ENCODE measurements at regions not wholly inside any gene's neighbourhood (a gene's known extent, or its start where the extent isn't known, plus 50 kb on each side); places are given as distances from the start of the nearest gene placed in this dataset.
A peak's percentile ranks its signal among the peaks of the same experiment; 100 is the strongest.

- no peak for DNase-seq
Measured at GRCh38 chr9:23194281-23194680, 631.8 kb downstream of the ELAVL2 start.

DNA sequence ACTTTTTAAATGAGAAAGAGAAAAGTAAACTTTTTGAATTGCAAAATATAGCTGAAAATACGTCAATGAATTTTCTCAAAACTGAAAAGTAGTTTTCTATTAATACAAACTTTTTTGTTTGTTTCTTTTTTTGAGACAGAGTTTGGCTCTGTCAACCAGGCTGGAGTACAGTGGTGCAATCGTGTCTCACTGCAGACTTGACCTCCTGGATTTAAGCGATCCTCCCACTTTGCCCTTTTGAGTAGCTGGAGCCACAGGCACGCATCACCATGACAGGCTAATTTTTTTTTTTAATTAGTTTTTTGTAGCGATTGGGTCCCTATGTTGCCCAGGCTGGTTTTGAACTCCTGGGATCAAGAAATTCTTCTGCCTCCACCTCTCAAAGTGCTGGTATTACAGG lies 610.4 kb downstream of the ELAVL2 start:
- no peak for DNase-seq

DNA sequence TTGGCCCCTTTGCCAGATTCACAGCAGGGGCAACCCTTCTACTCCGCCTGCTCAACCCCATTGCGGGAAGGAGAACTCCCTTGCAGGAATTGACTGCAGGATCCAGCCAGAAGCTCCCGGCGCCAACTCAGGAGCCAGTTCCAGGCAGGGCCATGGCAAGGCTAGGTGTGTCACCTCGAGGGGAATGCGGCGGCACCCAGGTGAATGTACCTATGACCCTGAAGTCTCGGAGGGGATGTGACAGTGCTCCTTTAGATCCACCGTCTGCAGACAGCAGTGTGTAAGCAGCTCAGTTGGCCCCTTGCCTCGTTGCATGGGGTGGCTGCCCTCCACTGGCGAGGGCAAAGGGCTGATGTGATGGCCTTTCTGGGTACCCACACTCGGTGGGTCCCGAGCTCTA lies 606.6 kb downstream of the ELAVL2 start:
- DNase-seq: no peak

DNA sequence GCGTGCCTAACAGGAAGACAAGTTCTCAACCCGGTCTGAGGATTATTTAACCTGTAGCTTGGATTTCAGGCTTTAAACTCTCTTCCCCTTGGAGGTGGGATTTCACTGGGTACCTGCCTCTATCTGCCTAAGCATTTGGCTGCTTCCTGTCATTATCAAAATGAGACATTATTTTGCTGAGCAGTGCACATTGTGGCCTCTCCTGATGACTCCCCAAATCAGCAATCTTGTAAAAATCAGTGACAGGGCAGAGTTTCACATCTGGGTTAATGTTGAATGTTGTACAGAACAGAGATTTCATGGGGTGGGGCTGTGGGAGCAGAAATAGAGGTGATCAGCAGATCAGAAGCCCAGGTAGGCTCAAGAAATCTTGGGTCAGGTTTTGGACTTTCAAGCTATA lies 605.9 kb downstream of the ELAVL2 start:
- no peak for DNase-seq

DNA sequence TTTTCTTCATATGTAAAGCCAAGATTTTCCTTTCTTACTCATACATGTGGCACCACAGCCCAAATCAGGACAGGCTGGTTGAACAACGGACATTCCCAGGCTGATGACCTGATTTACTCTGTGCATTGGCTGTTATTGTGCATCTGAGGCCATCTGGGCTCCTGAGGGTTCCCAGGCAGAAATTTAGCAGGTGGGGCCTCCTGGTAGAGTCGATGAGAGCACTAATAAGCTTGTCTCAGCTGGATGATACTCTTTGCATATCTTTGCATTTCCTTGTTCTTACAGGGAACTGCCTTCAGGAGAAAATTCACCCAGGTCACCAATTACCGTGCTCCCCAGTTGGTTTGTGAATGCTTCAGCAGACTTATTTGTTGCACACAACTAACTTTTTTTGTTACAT lies 605.1 kb downstream of the ELAVL2 start:
- DNase-seq: no peak

DNA sequence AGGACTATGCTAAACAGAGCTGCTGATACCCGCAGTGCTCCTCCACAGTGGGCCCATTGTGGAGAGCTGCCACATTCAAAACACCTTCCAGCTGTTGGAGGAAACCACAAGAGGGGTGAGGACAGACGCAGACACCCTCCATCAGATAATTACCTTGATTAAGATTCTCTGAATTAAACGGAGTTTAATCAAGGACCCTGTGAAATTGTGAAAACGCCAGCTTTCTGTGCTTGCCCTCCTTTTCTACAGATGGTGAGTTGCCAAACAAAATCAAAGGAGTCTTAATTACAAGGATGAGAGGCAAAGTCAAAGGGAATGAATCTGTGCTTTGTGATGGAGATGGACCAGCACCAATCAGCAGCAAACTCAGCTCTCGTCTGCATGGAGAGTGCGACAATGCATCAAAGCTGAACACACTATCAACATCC lies 596.1 kb downstream of the ELAVL2 start:
- no peak for DNase-seq

DNA sequence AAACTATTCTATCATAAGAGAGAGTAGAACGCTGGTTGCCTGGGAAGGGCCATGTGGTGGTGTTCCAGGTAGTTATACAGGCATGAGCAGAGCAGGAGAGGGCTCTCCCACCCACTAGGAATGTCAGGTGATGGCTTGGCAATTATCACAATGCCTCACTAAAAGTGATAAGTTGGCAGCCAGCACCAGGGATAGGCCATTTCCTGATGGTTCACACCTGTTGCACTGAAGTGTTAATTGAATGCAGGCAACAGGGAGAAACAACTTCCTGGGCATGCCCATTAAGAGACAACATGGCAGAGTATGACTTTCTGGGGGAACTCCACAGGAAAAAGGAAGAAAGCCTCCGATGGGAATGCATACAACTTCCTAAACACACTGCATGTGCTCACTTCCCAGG lies 593.2 kb downstream of the ELAVL2 start:
- DNase-seq: no peak

DNA sequence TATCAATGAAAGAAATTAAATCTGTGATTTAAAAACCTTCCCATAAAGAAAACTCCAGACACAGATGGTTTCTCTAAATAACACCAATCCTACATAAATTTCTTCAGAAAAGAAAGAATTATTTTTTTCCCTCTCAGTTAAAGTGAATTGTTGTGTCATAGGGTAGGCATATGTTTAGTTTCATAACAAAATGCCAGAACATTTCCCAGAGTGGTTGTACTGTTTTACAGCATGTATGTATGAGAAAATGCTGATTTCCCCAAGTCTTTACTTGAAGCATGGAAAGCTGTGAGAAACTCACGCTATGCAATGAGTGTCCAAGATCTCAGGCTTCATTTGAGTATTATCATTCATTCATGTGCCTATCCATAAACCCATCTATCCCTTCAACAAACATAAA lies 582.5 kb downstream of the ELAVL2 start:
- no peak for DNase-seq

DNA sequence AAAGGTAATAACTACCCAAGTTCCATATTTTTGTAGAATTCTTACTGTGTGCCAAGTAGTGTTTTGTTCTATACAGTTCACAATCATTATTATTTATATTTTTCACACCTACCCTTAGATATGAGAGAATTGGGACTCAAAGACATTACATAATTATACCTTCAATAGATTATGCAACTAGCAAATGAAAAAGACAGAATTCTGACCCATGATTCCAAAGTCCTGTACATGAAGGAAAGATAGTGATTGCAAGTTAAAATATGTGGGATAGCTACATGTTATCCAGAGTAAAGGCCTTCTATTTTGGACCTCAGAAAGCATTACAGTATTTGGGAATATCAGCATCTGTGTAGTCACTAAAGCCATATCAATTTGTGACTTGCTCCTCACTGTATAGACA lies 581.0 kb downstream of the ELAVL2 start:
- DNase-seq: no peak

DNA sequence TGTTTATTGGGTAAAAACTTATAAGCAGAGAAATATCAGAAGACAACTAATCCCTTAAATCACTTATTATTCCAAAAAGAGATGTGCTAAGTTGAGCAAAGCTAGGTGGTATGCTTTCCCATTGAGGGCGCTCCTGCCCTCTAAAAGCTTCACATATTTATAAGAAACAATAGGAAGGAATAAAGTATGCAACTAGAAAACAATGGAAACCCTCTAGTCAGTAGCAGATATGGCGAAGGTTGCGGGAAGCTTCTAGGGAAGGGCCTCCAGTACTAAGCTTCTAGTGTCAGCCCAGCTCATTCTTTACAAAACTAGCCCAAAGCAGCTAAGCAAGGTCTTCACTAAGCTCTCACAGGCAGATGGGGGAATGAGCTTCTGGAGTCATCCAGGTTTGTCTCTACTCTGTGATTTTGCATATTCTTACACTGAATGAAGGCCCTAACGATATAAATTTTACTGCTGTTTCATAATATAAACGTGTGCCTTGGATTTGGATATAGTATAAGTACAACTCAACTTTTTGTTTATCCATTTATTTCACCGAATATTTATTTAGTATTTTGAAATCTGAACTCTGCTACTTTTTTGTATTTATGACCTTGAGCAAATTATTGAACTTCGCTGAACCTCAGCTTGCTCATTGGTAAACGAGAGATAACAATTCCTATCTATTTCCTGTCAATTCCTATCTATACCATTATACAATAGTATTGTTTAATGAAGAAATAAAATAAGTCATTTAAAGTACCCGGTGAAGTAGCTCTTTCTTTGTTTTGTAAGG lies 571.4 kb downstream of the ELAVL2 start:
- DNase-seq: no peak

- DNase-seq: no peak
Measured at GRCh38 chr9:23255346-23255745, 570.7 kb downstream of the ELAVL2 start.

- peak; percentile 5 for DNase-seq
Measured at GRCh38 chr9:23258569-23258968, 567.5 kb downstream of the ELAVL2 start.

- DNase-seq: no peak
Measured at GRCh38 chr9:23278561-23278960, 547.5 kb downstream of the ELAVL2 start.

DNA sequence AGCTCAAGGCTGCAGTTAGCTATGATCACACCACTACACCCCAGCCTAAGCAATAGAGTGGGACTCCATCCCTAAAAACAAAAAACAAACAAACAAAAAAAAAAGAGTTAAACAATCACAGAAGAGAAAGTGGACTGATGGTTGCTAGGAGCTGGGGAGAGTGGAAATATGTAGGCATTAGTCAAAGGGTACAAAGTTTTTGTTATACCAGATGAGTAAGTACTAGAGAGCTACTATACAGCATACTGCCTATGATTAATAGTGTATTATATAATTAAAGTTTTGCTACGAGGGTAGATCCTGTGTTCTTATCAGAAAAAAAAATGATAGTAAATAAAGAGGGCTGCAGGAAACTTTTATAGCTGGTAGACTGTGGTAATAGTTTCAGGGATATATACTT lies 538.6 kb downstream of the ELAVL2 start:
- DNase-seq: no peak

- no peak for DNase-seq
Measured at GRCh38 chr9:23288545-23288944, 537.5 kb downstream of the ELAVL2 start.

- DNase-seq: no peak
Measured at GRCh38 chr9:23290973-23291372, 535.1 kb downstream of the ELAVL2 start.

DNA sequence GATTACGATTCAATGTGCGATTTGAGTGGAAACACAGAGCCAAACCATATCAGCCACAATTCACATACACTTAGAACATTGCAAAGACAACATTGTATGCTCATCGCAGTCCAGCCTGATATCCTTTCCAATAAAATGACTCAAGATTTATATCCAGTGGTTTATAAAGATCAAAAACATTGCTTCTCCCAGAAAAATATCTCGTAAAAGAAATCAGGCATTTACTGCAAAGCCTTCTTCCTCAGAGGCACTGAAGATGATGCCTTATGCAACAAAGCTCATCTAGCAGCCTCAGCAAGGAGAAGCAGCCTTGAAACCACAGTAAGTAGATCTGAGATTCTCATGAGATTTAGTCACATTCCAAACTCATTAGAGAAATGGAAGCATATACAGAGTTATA lies 523.8 kb downstream of the ELAVL2 start:
- DNase-seq: no peak

- DNase-seq: no peak
Measured at GRCh38 chr9:23306731-23307130, 519.3 kb downstream of the ELAVL2 start.

GRCh38 chr9:23307731-23308513 lies 518.1 kb downstream of the ELAVL2 start:
- DNase-seq: peak; percentile 3

DNA sequence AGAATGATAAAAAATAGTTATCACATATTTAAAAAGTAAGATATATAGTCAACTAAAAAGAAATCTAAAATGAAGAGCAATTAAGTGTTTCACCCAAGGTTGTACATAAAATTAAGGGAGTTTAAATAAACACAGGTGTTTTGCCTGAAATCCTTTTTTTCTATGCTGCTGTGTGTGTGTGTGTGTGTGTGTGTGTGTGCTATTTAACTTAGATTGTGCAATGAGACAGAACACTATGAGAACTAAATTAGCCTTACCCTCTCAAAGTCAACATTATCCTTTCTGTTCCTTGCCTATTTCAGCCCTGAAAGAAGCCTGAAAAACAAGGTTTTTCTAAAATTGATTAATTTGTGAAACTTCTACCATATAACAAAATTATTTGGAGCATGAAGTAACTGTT lies 516.2 kb downstream of the ELAVL2 start:
- no peak for DNase-seq

GRCh38 chr9:23314247-23314646 lies 511.8 kb downstream of the ELAVL2 start:
- no peak for DNase-seq

DNA sequence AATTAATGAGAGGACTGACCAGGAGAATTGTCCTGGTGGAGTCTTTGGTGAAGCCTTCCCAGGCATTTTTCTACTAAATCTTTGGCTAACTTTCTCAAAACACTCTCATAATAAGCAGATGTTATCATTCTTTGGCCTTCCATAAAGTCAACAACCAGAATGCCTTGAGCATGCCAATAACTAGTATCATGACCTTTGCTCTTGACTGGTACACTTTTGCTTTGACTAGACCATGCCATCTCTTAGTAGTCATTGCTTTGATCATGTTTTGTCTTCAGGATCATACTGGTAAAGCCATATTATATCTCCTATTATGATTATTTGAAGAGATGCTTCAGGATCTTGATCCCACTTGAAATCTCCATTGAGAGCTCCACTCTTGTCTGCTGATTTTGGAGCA lies 506.9 kb downstream of the ELAVL2 start:
- DNase-seq: no peak

DNA sequence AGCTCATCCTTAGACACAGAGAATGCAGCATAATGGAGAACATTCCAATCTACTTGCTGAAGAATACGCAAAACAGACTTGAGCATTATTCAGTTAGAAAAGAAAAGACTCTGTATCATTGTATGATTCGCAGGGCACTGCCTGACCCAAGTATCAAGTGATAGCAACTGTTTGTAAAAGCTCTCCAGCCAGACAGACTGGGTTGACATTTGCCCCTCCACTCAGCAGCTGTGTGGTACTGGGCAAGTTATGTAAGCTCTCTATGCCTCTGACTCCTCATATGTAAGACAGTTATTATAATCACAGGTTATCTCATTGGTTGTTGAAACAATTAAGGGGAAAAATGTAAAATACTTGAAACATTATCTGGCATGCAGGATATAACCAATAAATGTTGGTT lies 505.0 kb downstream of the ELAVL2 start:
- no peak for DNase-seq

- peak; percentile 0 for DNase-seq
Measured at GRCh38 chr9:23322392-23322791, 503.6 kb downstream of the ELAVL2 start.

GRCh38 chr9:23324511-23324910 lies 501.5 kb downstream of the ELAVL2 start:
- DNase-seq: no peak

Measured in fibroblast of skin of right quadriceps (primary cell).